NCI-H2227 (cell line): ENCODE measurements at regions not wholly inside any gene's neighbourhood (a gene's known extent, or its start where the extent isn't known, plus 50 kb on each side); places are given as distances from the start of the nearest gene placed in this dataset.

Experiments used
- DNase-seq: peaks from one replicate; lab custom pipeline; 2025; ENCODE audit not compliant: unreplicated experiment; lab: John Stamatoyannopoulos, UW

DNA sequence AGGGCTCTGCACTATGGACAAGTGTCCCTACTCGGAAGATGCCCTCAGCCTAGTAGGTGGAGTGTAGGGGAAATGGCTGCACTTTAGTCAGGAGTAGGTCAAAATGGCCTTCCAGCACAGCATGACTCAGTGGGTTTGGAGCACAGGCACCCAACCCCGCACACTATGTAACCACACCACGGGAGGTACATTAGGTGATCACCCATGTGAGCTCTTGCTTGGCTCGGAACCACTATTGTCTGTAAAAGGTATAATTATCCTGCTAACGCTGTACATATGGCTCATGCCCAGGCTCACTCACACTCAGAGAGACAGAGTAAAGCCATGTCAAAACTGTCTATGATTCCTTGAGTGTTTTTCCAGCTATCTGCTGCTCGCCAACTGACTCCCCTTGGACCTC, 156.9 kb upstream of the DACH1 start:
- DNase-seq, result no peak

DNA sequence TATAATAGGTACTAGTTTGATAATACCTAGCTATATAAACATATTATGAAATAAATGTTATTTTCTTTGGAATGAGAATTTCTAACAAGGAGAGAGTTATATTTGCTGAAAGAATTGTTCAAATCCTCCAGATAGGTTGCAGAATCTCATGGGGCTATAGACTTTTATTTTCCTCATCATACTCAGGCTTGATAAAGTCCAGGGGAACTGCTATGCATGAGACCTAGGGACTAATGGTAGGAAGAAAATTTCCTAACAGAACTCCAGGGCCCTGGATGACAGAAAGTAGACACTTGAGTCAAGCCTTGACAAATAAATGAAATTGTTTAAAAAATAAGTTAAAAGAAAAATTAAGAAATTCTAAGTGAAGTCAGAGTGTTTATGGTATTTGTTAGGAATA, 138.5 kb upstream of the DACH1 start:
- DNase-seq, result no peak

DNA sequence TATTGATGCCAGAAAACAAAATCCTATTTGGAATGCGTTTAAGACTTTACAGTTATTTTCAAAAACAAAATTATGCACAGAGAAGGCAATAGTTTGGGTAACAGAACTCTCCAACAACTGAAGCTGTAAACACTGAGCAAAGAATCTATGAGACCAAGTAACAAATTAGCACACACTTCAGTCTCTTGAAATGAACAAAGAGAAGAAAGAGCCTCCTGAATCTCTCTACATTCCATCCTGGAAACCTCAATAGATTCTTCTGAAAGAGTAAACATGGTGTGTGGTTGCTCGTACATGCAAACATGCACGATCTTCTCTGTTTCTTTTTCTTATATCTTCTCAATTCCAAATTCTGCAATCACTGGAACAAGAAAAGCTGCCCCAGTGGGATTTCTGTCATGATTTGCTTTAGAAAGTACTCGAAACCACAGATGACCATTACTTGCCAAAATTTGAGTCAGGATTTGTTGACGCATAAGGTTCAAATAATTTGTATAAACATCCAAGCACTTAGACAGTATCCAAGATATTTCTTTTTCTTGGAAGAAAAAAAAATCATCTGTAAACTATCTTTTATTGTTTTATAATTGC, 137.9 kb upstream of the DACH1 start:
- no peak for DNase-seq

DNA sequence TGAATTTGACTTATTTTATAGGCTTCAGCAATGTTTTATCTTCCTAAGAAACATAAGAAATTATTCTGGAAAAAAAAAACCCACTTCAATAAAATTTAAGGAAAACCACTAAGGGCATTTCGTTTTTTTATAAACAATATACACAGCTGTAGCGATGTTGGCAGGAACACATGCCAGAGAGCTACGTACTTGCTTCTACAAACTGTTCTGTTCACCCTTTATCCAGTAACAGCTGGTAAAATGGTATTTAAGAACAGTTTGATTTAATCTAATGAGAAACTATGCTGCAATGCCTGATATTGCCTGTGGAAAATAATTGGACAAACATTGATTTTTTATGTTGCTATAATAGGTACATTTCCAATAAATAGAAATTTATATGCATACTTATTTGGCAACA, 137.2 kb upstream of the DACH1 start:
- no peak for DNase-seq

DNA sequence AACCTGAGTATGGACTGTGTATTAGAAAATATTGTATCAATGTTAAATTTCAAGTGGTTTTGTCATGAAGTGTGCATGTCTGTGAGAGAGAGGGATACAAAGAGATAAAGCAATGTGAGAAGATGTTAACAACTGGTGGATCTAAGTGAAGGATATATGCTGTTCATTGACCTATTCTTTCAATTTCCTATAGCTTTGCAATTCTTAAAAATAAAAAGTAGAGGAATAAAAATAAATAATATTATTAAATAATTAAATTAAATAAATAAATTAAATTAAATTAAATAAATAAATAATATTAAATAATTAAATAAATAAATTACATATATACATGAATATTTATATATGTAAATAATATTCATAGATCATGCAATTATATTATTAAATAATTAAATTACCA, 131.2 kb upstream of the DACH1 start:
- DNase-seq, result no peak

DNA sequence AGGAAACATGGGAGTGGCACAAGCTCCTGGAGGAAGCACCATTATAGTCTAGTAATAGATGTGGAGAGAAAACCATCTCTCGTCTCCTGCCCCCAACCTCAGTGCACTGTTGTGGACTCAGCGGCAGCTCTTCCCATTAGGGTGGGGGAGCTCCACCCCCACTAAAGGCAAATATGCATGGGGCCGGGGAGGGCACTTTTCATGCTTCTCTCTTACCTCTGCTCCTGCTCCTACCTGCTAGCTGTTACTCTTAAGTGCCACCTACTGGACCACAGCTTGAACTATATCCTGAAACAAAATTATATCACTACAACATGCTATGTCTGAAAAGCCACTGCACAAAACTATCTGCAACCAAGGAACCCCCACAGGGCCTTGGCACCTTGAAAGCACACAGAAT, 112.6 kb upstream of the DACH1 start:
- peak; percentile 18 for DNase-seq

DNA sequence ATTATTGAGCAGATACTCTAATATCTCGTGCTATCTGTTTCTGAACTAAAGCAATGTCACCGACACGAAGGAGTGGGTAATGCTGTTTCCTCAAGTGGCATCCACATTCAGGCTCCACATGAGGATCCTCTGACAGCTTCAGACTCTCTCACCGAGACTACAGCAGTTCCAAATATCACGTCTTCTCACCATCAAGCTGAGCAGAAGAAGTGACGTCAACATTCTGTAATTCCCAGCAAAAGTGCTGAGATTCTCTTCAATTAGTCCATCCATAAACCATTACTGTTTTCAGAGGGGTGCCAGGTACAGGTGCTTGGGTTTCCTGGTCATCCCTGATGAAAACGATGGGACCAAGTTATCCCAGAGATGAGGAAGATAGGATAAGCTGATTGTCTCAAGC, 110.0 kb upstream of the DACH1 start:
- DNase-seq, result no peak

DNA sequence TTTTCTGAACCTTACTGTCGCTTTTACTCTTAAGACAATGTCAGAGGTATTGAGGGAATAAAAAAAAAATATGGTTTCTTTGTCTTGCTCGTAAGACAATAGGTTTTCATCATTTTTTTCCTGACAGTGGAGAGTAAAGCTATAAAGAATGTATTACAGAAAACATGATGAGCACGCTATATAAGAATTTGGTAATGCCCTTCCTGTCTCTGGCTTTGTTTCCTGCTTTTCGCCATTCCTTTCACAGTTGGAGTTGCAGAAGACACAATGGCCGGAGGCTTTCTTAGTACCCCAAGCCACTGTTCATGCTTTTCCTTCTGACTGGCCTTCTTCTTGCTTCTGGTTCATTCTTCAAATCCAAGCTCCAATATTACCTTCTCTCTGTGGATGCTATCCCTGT, 101.0 kb upstream of the DACH1 start:
- DNase-seq, result no peak

DNA sequence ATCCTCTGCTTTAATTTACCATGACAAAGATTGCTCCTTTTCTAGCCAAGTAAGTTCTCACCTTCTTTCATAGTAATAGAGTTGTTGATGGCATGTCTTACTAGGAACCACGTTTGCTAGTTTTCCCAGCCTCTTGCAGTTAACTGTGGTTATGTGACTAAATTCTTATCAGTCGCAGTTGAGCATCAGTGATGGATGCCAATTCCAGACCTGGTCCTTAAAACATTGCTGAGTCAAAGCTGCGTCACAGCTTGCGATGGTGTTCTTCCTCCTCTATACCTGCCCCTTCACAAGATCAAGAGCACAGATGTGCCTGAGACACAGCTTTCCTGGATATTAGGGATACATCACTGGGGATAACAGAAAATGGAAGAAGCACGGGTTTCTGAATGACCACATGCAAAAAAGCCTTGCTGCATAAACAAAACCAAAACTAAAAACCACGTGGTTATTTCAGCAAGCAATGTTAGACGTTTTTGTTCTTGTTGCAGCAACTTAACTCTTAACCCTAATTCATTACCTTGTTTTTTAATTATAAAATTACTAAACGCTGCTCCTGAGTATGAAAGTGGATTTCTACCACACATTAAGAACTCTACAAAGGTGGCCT, 97.6 kb upstream of the DACH1 start:
- no peak for DNase-seq

DNA sequence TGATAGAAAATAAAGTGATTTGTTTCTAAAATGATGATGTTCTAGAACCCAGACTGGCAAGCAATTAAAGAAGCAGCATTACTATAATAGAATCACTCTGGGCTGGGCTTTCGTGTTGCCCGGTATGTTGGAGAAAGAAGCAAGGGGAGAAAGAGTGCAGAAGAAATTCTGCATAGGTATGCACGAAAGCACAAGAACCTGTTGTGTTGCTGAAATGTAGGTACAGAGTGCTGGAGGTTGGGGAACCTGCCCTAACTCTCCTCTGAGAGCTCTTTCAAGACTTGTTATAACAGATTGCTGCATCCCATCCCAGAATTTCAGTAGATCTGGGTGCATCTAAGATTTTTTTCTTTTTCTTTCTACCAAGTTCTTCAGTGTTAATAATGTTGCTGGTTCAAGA, 95.7 kb upstream of the DACH1 start:
- no peak for DNase-seq

DNA sequence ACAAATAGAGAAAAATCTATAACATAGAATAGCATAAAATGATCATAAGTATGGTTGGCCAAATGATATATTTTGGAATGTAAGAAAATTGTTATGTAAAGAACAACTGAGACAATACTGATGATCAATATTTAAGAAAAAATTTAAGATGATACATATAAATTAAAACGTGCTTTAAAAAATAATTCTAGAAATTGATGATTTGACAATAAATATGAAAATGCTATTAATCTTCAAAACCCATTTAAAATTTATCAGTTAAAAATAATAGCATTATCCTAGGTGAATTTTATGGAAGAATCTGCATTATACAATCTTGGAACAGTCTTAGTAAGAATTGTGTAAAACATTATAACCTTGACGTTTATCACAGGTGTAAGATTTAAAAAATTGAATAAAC, 95.1 kb upstream of the DACH1 start:
- no peak for DNase-seq

DNA sequence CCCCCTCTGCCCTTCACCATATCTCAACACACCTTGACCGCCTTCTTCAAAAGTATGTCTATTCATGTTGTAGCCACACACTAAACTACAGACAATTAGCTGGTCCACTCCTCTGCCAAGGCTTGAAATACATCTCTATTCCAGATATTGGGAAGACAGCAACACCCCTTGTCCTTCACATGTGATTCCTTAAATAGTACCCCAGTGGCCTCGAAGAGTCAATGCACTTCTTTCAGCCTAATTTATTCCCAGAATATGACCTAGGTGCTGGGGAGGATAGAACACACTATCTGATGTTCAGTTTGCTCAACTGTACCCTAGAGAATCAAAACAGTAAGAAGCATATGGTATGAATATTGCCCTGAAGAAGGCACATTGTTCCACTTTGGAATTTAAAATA, 82.4 kb upstream of the DACH1 start:
- DNase-seq, result no peak

DNA sequence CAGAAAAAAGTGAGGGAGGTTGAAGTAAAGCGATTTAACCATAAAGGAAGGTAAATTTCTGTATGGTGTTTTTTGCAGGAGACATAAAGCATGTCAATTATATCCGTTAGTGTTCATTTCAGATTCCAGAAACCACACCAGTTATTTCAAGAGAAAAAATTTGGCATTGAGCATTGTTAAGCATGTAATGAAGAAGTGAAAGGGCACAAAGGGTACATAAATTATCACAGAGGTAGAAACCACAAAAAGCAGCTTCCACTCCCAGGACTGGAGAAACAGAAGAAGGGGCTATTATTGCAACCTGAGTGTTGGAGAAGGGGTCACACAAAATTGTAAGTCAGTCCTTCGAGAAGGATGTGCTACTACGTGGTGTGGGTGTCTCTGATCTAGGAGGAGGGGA, 72.2 kb upstream of the DACH1 start:
- peak; percentile 49 for DNase-seq

DNA sequence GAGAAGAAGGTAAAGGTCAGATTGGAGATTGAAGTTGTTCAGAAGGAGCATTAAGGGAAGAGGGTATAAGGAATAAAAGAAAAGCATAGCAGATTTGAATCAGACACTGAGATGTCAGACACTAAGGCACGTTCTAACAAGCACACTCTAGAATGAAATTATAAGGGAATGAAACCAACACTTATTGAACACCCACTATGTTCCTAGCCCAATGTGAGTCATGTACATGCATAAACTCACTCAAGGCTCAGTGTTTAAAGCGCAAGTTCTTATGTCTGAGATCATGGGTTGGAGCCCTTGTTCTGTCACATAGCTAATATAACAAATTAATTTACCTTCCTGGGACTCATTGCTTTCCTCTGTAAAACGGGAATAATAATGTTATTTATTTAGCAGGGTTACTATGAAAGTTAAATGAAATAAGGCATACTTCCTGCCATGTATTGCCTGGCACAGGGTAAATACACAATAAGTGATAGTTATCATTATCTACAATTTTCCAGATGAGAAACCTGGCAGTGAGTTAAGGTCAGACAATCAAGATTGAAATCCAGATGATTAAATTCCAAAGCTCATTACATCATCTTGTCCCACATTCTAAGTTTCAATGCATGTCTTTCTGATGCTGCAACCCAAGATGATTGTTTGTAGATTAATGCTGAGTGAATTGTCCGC, 68.3 kb upstream of the DACH1 start:
- no peak for DNase-seq

DNA sequence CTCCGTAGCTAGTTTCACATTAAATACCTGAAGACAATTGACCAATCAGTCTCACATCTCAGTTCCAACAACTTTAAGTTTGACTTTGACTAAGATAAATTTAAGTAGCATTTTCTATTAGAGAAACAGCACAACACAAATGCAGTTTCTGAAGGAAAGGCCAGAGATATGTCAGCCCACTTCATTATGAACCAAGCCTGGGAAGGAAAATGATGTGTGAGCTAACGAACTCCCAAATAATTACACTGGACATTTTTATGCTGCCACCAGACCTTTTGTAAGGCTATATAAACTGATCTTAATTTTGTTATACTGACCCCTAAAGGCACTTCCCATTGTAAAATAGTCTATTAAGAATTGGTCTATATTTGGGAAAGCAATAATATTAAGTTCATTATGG, 57.9 kb upstream of the DACH1 start:
- no peak for DNase-seq

DNA sequence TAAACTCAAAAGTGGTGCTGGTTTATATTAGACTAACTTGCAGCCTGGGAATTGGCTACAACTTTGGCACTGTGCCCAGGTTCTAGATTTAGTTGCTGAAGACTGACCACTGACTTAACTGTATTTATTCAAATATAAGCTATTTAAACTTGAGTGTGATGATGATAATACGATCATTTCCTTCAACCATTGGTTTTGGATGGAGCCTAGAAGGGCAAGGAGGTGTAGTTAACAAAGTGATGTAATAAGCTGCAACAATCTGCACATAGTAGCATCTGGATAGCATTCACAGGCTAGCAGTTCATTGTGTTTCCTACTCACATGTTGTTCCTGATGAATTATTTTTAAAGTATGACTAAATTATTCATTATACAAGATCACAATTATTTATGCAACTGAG, 55.2 kb upstream of the DACH1 start:
- DNase-seq, result no peak
